ENCODE measurements at regions not wholly inside any gene's neighbourhood (a gene's known extent, or its start where the extent isn't known, plus 50 kb on each side); places are given as distances from the start of the nearest gene placed in this dataset.

DNA sequence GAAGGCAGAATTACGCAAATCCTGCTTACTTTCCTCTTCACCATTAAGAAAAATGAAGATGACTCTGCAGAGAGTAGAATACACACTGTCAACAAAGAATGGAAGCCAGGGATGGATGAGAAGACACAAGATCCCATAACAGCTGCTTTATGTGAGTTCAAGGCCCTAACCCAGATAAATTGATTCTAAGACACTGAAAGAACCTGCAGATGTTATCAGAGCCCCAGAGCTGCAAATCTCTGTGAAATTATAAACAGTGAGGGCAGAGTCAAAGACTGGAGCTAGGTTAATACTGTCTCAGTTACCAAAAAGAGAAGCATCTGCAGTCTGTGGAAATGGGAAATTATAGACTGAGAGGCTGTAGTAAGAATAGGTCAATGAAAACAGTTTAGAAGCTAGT is 320.1 kb upstream of the PKDCC start:
- WGBS, 2 donors (ENCODE audit: low coverage in 1 of 2) = 25 to 30% methylated on average over 1 of the region's 1 CpG

DNA sequence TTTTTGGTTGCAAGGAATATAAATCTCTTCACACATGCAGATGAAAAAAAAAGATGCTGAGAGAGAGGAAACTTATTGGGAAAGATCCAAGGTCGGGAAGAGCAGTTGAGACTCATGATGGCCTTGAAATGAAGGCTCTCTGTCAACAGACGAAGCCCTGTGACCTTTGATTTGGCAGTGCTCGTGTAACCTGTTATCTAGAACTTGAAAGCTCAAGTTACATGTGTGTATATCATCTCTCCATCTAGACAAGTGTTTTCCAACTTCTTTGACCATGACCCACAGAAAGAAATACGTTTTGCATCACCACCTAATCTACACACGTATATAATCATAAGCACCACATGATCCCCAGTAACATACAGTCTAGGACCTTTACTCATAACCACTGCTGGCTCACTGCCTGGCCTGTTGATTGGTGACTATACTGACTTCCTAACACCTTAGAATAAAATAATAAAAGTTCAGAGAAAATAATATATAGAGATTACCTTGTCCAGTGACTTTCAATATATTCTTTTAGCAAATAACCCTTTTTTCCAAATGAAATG is 319.0 kb upstream of the PKDCC start:
- H3K27ac ChIP-seq = no peak overlapping the region
- no peak for TF ChIP-seq EP300 (IDR thresholded peaks at IDR 0.05)
- TF ChIP-seq, protein P1, sequence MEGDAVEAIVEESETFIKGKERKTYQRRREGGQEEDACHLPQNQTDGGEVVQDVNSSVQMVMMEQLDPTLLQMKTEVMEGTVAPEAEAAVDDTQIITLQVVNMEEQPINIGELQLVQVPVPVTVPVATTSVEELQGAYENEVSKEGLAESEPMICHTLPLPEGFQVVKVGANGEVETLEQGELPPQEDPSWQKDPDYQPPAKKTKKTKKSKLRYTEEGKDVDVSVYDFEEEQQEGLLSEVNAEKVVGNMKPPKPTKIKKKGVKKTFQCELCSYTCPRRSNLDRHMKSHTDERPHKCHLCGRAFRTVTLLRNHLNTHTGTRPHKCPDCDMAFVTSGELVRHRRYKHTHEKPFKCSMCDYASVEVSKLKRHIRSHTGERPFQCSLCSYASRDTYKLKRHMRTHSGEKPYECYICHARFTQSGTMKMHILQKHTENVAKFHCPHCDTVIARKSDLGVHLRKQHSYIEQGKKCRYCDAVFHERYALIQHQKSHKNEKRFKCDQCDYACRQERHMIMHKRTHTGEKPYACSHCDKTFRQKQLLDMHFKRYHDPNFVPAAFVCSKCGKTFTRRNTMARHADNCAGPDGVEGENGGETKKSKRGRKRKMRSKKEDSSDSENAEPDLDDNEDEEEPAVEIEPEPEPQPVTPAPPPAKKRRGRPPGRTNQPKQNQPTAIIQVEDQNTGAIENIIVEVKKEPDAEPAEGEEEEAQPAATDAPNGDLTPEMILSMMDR (IDR thresholded peaks at IDR 0.05) = no peak
- no peak for TF ChIP-seq POLR2A (IDR thresholded peaks at IDR 0.05)
- no peak for TF ChIP-seq POLR2AphosphoS5 (IDR thresholded peaks at IDR 0.05)
- no peaks in the 10 kb centered on the region for H3K9me3 ChIP-seq
- no peaks in the 10 kb centered on the region for H3K4me1 ChIP-seq
- WGBS, 2 donors (ENCODE audit: low coverage in 1 of 2) = 38 to 57% methylated on average over 5 of the region's 5 CpGs
- ATAC-seq = no peak
- H3K27me3 ChIP-seq = no peaks in the 10 kb centered on the region
- no peaks in the 10 kb centered on the region for H3K36me3 ChIP-seq
- H3K4me3 ChIP-seq = no peak overlapping the region

More for the DNA sequence above, 320.1 kb upstream of the PKDCC start:
- H3K9me3 ChIP-seq = no peaks in the 10 kb centered on the region
- no peaks in the 10 kb centered on the region for H3K27me3 ChIP-seq
- H3K4me1 ChIP-seq = peaks cover 0 to 2% (median 2%) of the 10 kb centered on the region in 3 donors
- no peak overlapping the region for H3K27ac ChIP-seq
- no peak for TF ChIP-seq POLR2AphosphoS5 (IDR thresholded peaks at IDR 0.05)
- TF ChIP-seq EP300 (IDR thresholded peaks at IDR 0.05) = no peak
- TF ChIP-seq, protein P1 (IDR thresholded peaks at IDR 0.05) = no peak
- no peak for TF ChIP-seq POLR2A (IDR thresholded peaks at IDR 0.05)
- no peaks in the 10 kb centered on the region for H3K36me3 ChIP-seq
- ATAC-seq = no peak
- no peak overlapping the region for H3K4me3 ChIP-seq

DNA sequence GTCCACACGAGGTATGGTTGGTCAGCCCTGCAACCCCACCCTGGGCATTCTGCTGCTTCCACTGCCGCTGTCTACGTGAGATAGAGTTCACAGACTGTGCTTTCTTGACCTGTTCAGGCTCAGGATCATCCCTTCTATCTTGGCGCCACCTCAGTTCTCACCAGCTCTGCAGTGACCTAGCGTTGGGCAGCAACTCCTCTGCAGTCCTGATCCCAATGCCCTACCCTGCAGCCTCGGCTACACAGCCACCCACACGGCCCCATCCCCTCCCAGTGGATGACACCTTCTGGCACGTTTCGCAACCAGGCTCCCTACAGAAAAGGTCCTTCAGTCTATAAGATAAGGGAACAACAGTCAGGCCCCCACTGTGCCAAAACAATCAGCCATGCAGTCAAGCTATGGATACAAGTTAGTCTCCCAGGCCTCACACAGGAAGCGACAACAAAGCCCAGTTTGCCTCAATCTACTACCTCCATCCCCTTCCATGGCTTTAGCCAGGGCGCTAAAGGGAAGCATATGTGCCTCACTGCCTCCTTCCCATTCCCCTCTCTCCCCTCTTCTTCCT is 317.9 kb upstream of the PKDCC start:
- ATAC-seq = no peak
- 76 to 79% methylated on average over 7 to 8 of the region's 11 CpGs for WGBS, 2 donors (ENCODE audit: low coverage in 1 of 2)
- Histone ChIP-seq H3K9me3 (no peaks in the 10 kb centered on the region), H3K4me3 (no peak overlapping the region), H3K4me1 (no peaks in the 10 kb centered on the region), H3K36me3 (no peaks in the 10 kb centered on the region), H3K27ac (no peak overlapping the region), H3K27me3 (no peaks in the 10 kb centered on the region)
- TF ChIP-seq POLR2A (IDR thresholded peaks at IDR 0.05) (no peak), POLR2AphosphoS5 (IDR thresholded peaks at IDR 0.05) (no peak), EP300 (IDR thresholded peaks at IDR 0.05) (no peak)
- TF ChIP-seq, protein P1 (IDR thresholded peaks at IDR 0.05) = no peak

DNA sequence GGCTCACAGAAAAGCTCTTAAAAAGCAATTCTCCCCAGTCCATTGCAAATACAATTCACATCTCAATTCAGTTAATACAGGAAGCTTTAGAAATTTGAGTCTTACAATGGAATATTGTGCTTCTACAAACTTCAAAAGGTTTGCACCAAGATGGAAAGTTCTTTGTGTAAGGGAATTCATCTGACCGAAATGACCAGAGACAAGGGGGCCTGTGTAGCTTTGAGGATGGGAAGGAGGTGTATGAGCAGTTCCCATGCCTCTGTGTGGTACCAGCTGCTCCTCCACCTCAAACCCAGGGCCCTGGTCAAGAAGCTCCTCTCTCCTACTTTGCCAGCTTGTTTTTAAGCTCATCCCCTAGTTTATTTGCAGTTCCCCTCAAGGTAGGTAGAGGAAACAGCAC is 312.8 kb upstream of the PKDCC start:
- WGBS, 2 donors (ENCODE audit: low coverage in 1 of 2) = 80 to 88% methylated on average over 1 of the region's 1 CpG
- Histone ChIP-seq H3K4me3 (no peak overlapping the region), H3K36me3 (no peaks in the 10 kb centered on the region), H3K27ac (no peak overlapping the region), H3K9me3 (no peaks in the 10 kb centered on the region), H3K4me1 (no peaks in the 10 kb centered on the region), H3K27me3 (no peaks in the 10 kb centered on the region)
- ATAC-seq = no peak
- no peak for TF ChIP-seq EP300 (IDR thresholded peaks at IDR 0.05)
- no peak for TF ChIP-seq POLR2A (IDR thresholded peaks at IDR 0.05)
- TF ChIP-seq POLR2AphosphoS5 (IDR thresholded peaks at IDR 0.05) = no peak
- TF ChIP-seq, protein P1 (IDR thresholded peaks at IDR 0.05) = no peak

DNA sequence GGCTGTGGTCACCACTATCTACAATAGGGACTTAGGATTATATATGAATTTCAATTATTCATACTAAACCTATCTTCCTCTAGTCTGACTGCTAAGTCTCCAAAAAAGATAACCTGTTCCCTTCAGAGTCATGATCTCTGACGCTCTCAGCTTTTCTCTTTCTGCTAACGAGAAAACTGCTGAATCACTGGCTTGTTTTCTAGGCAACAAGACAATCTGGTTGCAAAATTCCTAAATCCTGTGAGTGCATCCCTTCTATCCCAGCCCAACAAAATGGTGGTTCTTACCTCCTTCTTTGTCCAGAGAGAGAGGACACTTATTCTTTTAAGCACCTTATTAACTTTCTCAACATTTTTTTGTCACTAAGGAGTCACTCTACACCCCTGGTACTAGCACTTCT is 312.3 kb upstream of the PKDCC start:
- no peak overlapping the region for H3K4me3 ChIP-seq
- TF ChIP-seq, protein P1 (IDR thresholded peaks at IDR 0.05) = no peak
- no peak for TF ChIP-seq POLR2A (IDR thresholded peaks at IDR 0.05)
- no peak for TF ChIP-seq POLR2AphosphoS5 (IDR thresholded peaks at IDR 0.05)
- TF ChIP-seq EP300 (IDR thresholded peaks at IDR 0.05) = no peak
- H3K27me3 ChIP-seq = no peaks in the 10 kb centered on the region
- WGBS, 2 donors (ENCODE audit: low coverage in 1 of 2) = 63 to 79% methylated on average over 2 of the region's 2 CpGs
- no peaks in the 10 kb centered on the region for H3K36me3 ChIP-seq
- no peaks in the 10 kb centered on the region for H3K4me1 ChIP-seq
- peak; percentile 22 for ATAC-seq
- H3K27ac ChIP-seq = no peak overlapping the region
- no peaks in the 10 kb centered on the region for H3K9me3 ChIP-seq
